ENCODE measurements at regions not wholly inside any gene's neighbourhood (a gene's known extent, or its start where the extent isn't known, plus 50 kb on each side); places are given as distances from the start of the nearest gene placed in this dataset.
"Not testable (repeated sequence)": the region's sequence is repeated elsewhere in the genome, so short reads cannot be mapped to it uniquely, and the experiment has no call there.

GRCh38 chr14:101083564-101084435 lies 180.3 kb upstream of the RTL1 start:
- DNase-seq: no peak

GRCh38 chr14:101084436-101084826 lies 180.9 kb upstream of the RTL1 start:
- no peak for DNase-seq

GRCh38 chr14:101086926-101087325 lies 183.4 kb upstream of the RTL1 start:
- no peak for DNase-seq

- DNase-seq: peak; percentile 24
Observed at GRCh38 chr14:101087614-101088394, 184.3 kb upstream of the RTL1 start.

- DNase-seq: no peak
Observed at GRCh38 chr14:101088395-101088667, 184.8 kb upstream of the RTL1 start.

- DNase-seq: no peak
Observed at GRCh38 chr14:101088714-101089113, 185.2 kb upstream of the RTL1 start.

GRCh38 chr14:101090478-101090877 lies 187.0 kb upstream of the RTL1 start:
- not testable (repeated sequence) for DNase-seq

- DNase-seq: no peak
Observed at GRCh38 chr14:101090976-101091375, 187.5 kb upstream of the RTL1 start.

GRCh38 chr14:101094916-101095315 lies 191.4 kb upstream of the RTL1 start:
- not testable (repeated sequence) for DNase-seq

- no peak for DNase-seq
Observed at GRCh38 chr14:101096551-101096950, 193.0 kb upstream of the RTL1 start.

- no peak for DNase-seq
Observed at GRCh38 chr14:101097109-101097793, 193.7 kb upstream of the RTL1 start.

- no peak for DNase-seq
Observed at GRCh38 chr14:101098177-101098576, 194.7 kb upstream of the RTL1 start.

- no peak for DNase-seq
Observed at GRCh38 chr14:101098641-101099040, 195.1 kb upstream of the RTL1 start.

GRCh38 chr14:101101456-101102056 lies 198.0 kb upstream of the RTL1 start:
- DNase-seq: no peak

- no peak for DNase-seq
Observed at GRCh38 chr14:101102875-101103274, 199.4 kb upstream of the RTL1 start.

- no peak for DNase-seq
Observed at GRCh38 chr14:101103321-101103901, 199.9 kb upstream of the RTL1 start.

- DNase-seq: no peak
Observed at GRCh38 chr14:101104485-101104884, 201.0 kb upstream of the RTL1 start.

- DNase-seq: no peak
Observed at GRCh38 chr14:101105045-101105444, 201.5 kb upstream of the RTL1 start.

GRCh38 chr14:101108579-101109346 lies 205.2 kb upstream of the RTL1 start:
- no peak for DNase-seq

GRCh38 chr14:101109347-101109638 lies 205.8 kb upstream of the RTL1 start:
- no peak for DNase-seq

GRCh38 chr14:101109981-101110728 lies 206.6 kb upstream of the RTL1 start:
- DNase-seq: no peak

All from femur (tissue), 1 donor.